WTC11 (cell line): ENCODE measurements at regions not wholly inside any gene's neighbourhood (a gene's known extent, or its start where the extent isn't known, plus 50 kb on each side); places are given as distances from the start of the nearest gene placed in this dataset.

ENCODE experiments used
- ATF1 ChIP-seq: sonication (generic); formaldehyde crosslinking; IDR thresholded peaks from 2 replicates; pipeline ENCODE4 v1.8.1; 2023; ENCODE audit warnings: mild to moderate bottlenecking, moderate library complexity, missing genetic modification reagents
- CTCF ChIP-seq: fragments of 200-600 bp; IDR thresholded peaks from 2 replicates; pipeline ENCODE4 v1.8.0; 2022; ENCODE audit warnings: antibody characterized with exemption
- FOXK1 ChIP-seq: sonication (generic); formaldehyde crosslinking; IDR thresholded peaks from 2 replicates; pipeline ENCODE4 v1.8.0; 2022; ENCODE audit warnings: mild to moderate bottlenecking, moderate library complexity, missing genetic modification reagents
- TEAD1 ChIP-seq: sonication (generic); formaldehyde crosslinking; IDR thresholded peaks from 2 replicates; pipeline ENCODE4 v1.8.0; 2022; ENCODE audit warnings: mild to moderate bottlenecking, missing genetic modification reagents
- USF2 ChIP-seq: sonication (generic); formaldehyde crosslinking; IDR thresholded peaks from 2 replicates; pipeline ENCODE4 v1.8.1; 2023; ENCODE audit warnings: mild to moderate bottlenecking, missing genetic modification reagents, moderate library complexity
- ZBTB43 ChIP-seq: sonication (generic); formaldehyde crosslinking; IDR thresholded peaks from 2 replicates; pipeline ENCODE4 v1.8.1; 2023; ENCODE audit warnings: mild to moderate bottlenecking, missing genetic modification reagents
- ZNF121 ChIP-seq: sonication (generic); formaldehyde crosslinking; IDR thresholded peaks from 2 replicates; pipeline ENCODE4 v1.8.0; 2023; ENCODE audit warnings: missing genetic modification reagents
- ZNF138 ChIP-seq: sonication (generic); formaldehyde crosslinking; conservative IDR thresholded peaks from 2 replicates; pipeline ENCODE4 v1.8.1; 2022; ENCODE audit warnings: mild to moderate bottlenecking, moderate library complexity, missing genetic modification reagents

- TF ChIP-seq FOXK1 = no peak
- TF ChIP-seq ZNF121 (CRISPR knock-in tag) = no peak
- TF ChIP-seq CTCF = no peak
- no peak for TF ChIP-seq ZBTB43 (CRISPR knock-in tag)
- TF ChIP-seq TEAD1 = no peak
- TF ChIP-seq ZNF138 (CRISPR knock-in tag) = no peak
- TF ChIP-seq USF2 (CRISPR knock-in tag) = no peak
- no peak for TF ChIP-seq ATF1 (CRISPR knock-in tag)
Measured at GRCh38 chr5:125480911-125481310, 734.5 kb upstream of the ZNF608 start.
